ENCODE measurements at regions not wholly inside any gene's neighbourhood (a gene's known extent, or its start where the extent isn't known, plus 50 kb on each side); places are given as distances from the start of the nearest gene placed in this dataset.

DNA sequence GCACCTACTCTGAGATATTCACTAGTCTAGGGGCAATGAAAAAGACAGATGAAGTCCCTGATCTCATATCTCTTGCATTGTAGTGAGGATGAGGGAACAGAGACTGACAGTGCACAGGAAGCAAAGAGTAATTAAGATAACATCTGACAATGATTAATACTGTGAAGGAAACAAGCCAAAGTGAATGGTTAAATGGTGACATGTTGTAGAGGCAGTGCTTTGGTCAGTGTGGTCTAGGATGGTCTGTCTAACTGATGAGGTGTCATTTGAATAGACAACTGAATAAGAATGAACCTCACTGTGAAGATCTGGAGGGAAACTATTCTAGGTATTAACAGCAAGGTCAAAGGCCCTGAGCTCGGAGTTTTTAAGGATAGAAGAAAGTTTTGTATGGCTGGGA lies 333.3 kb upstream of the GRIA1 start:
- TF ChIP-seq, protein P1, sequence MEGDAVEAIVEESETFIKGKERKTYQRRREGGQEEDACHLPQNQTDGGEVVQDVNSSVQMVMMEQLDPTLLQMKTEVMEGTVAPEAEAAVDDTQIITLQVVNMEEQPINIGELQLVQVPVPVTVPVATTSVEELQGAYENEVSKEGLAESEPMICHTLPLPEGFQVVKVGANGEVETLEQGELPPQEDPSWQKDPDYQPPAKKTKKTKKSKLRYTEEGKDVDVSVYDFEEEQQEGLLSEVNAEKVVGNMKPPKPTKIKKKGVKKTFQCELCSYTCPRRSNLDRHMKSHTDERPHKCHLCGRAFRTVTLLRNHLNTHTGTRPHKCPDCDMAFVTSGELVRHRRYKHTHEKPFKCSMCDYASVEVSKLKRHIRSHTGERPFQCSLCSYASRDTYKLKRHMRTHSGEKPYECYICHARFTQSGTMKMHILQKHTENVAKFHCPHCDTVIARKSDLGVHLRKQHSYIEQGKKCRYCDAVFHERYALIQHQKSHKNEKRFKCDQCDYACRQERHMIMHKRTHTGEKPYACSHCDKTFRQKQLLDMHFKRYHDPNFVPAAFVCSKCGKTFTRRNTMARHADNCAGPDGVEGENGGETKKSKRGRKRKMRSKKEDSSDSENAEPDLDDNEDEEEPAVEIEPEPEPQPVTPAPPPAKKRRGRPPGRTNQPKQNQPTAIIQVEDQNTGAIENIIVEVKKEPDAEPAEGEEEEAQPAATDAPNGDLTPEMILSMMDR (IDR thresholded peaks at IDR 0.05; ENCODE audit: borderline replicate concordance, control extremely low read depth, extremely low read depth, insufficient read depth, missing control alignments) = no peak
- in situ Hi-C loops (cut with MboI; ENCODE audit: low sequenced_read_pairs, unreplicated experiment) = no loop called here
- DNase-seq (ENCODE audit: low spot score) = no peak

DNA sequence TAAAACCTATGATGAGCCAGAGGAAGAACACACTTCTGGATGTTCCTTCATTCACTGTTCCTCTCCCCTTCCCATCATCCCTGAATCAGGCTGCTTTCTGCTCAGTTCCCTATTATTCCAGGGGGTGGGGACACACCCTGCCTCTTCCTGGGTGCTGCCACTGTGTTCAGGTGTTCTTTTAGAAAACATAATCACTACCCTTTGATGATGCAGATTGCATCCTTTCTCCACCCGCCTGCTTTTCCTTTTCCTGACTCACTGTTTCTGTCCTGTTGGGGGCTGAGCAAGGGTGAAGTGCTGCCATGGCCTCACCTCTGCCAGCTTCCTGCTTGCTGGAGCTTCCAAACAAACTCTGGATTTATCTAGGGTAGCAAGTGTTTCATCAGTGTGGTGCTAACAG lies 331.9 kb upstream of the GRIA1 start:
- DNase-seq (ENCODE audit: low spot score) = no peak
- TF ChIP-seq, protein P1 (IDR thresholded peaks at IDR 0.05; ENCODE audit: borderline replicate concordance, control extremely low read depth, extremely low read depth, insufficient read depth, missing control alignments) = no peak
- in situ Hi-C loops (cut with MboI; ENCODE audit: low sequenced_read_pairs, unreplicated experiment) = no loop called here

DNA sequence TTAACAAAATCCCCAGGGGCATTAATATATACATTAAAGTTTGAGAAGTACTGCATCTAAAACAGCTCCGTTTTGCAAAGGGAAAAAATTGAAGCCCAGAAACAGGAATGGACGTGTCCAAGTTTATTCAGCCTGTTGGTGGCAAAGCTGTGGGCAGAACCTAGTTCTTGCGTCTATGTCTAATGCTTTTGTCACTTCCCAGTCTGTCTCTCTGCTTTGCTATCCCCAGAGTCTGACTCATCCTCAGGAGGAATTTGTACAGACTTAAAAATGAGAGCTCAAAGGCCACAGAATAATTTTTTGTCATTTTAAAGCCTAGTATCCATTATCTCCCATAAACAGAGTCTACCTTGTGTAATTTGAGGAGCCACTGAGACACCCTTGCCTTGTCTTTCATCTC lies 330.9 kb upstream of the GRIA1 start:
- TF ChIP-seq, protein P1 (IDR thresholded peaks at IDR 0.05; ENCODE audit: borderline replicate concordance, control extremely low read depth, extremely low read depth, insufficient read depth, missing control alignments) = no peak
- DNase-seq (ENCODE audit: low spot score) = no peak

DNA sequence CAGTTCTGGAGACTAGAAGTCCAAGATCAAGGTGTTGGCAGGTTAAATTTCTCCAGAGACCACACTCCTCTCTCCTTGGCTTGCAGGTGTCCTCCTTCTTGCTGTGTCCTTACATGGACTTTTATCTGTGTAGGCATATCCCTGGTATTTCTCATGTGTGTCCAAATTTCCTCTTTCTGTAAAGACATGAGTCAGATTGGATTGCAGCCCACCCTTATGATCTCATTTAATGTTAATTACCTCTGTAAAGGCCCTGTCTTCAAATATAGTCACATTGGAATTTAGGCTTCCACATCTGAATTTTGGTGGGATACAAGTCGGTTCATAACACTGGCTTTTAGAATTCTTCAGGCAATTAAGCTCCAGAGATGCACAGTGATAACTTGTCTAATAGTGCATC lies 322.2 kb upstream of the GRIA1 start:
- DNase-seq (ENCODE audit: low spot score) = no peak
- in situ Hi-C loops (cut with MboI; ENCODE audit: low sequenced_read_pairs, unreplicated experiment) = no loop called here
- TF ChIP-seq, protein P1 (IDR thresholded peaks at IDR 0.05; ENCODE audit: borderline replicate concordance, control extremely low read depth, extremely low read depth, insufficient read depth, missing control alignments) = no peak

More for the DNA sequence above, 330.9 kb upstream of the GRIA1 start:
- in situ Hi-C loops (cut with MboI; ENCODE audit: low sequenced_read_pairs, unreplicated experiment) = no loop called here

DNA sequence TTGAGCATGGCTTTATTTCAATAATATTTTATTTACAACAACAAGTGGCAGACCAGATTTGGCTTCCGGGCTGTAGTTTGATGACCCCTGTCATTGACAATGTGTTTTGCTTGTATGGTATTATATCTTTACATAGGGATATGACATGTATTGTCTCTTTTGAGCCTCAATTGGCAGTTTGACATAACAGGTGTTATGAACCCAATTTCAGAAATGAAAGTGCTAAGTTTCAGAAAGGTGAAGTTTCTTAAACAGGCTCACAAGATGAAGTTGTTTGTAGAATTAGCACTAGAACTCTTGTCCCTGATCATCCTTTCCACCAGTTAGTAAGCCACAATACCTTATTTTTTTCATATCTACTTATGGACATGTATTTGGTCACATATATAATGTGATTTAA lies 303.0 kb upstream of the GRIA1 start:
- TF ChIP-seq, protein P1 (IDR thresholded peaks at IDR 0.05; ENCODE audit: borderline replicate concordance, control extremely low read depth, extremely low read depth, insufficient read depth, missing control alignments) = no peak
- no peak for DNase-seq (ENCODE audit: low spot score)
- in situ Hi-C loops (cut with MboI; ENCODE audit: low sequenced_read_pairs, unreplicated experiment) = no loop called here

DNA sequence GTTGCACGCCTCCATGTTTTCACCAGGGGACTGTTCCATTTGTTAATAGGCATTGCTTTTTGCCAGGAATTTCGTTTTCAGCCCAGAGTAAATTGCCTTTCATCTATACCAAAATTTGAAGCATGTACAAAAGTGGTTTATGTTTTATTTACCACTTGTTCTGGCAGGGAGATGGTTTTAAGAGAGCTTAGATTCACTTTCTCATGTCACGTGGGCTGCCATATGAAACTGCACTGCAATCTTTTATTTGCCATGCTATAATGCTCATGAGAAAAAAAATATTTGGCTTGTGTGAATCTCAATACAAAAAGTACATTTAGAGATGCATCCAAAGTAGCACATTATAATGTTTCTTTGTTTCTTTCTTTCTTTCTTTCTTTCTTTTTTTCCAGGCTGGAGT lies 284.1 kb upstream of the GRIA1 start:
- no peak for DNase-seq (ENCODE audit: low spot score)
- in situ Hi-C loops (cut with MboI; ENCODE audit: low sequenced_read_pairs, unreplicated experiment) = no loop called here
- TF ChIP-seq, protein P1 (IDR thresholded peaks at IDR 0.05; ENCODE audit: borderline replicate concordance, control extremely low read depth, extremely low read depth, insufficient read depth, missing control alignments) = no peak

DNA sequence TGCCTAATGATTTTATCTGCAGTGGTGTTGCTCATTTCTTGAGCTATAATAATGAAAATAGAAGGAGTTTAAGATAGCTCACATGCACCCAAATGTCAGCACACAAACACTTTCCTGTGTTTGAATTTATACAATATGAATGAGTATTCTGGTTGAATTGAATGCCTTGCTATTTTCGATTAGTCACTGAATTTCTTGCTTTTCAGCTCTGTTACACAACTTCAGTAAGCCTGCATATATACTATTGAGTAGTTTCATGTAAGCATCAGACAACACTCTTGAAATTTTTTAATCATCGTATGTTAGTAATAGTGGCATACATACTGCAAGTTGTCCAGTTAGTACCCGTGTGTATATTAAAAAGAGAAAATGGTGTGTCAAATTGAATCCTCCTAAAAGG lies 281.5 kb upstream of the GRIA1 start:
- TF ChIP-seq, protein P1 (IDR thresholded peaks at IDR 0.05; ENCODE audit: borderline replicate concordance, control extremely low read depth, extremely low read depth, insufficient read depth, missing control alignments) = no peak
- no peak for DNase-seq (ENCODE audit: low spot score)
- in situ Hi-C loops (cut with MboI; ENCODE audit: low sequenced_read_pairs, unreplicated experiment) = no loop called here
